Uterus (tissue), 2 donors: ENCODE measurements at regions not wholly inside any gene's neighbourhood (a gene's known extent, or its start where the extent isn't known, plus 50 kb on each side); places are given as distances from the start of the nearest gene placed in this dataset.

ENCODE experiments used
- CTCF ChIP-seq, 4 experiments: fragments of 200-600 bp in 2 of 4; fragments of 450-650 bp in 2 of 4; sonication (generic) in 2 of 4; IDR thresholded peaks; one replicate each; pipeline ENCODE4 v1.5.1; 2016 to 2019; ENCODE audit warnings: antibody characterized with exemption in 4 of 4, mild to moderate bottlenecking in 2 of 4, moderate library complexity in 1 of 4
- POLR2A ChIP-seq, 2 donors: fragments of 450-650 bp; IDR thresholded peaks; one replicate each; pipeline ENCODE4 v1.6.1; 2016; ENCODE audit warnings: antibody characterized with exemption in 2 of 2, mild to moderate bottlenecking in 1 of 2, moderate library complexity in 1 of 2

- TF ChIP-seq CTCF (IDR thresholded peaks at IDR 0.05) (no peak), POLR2A (IDR thresholded peaks at IDR 0.05) (no peak)
Observed at GRCh38 chr1:113245252-113245651, 145.1 kb upstream of the MAGI3 start.
